RWPE2 (cell line): ENCODE measurements at regions not wholly inside any gene's neighbourhood (a gene's known extent, or its start where the extent isn't known, plus 50 kb on each side); places are given as distances from the start of the nearest gene placed in this dataset.

Source experiments
- ATAC-seq: fragments of 200-7000 bp; cut with Tn5 transposase; 3 replicates; pipeline ENCODE4 v1.9.1; 2021; ENCODE audit warnings: low read depth
- DNase-seq: peaks from one replicate; pipeline ENCODE4 v3.0.0-alpha.2; 2020; ENCODE audit warnings: low spot score
- H3K27ac ChIP-seq: fragments of 450-650 bp; 2 replicates; pipeline ENCODE4 v1.5.1; 2017; ENCODE audit warnings: mild to moderate bottlenecking; ENCODE audit not compliant: poor library complexity, severe bottlenecking
- H3K27me3 ChIP-seq: fragments of 250-450 bp; sonication (Bioruptor Pico); 2 replicates; pipeline ENCODE4 v1.5.1; 2021; ENCODE audit warnings: mild to moderate bottlenecking, moderate library complexity; ENCODE audit not compliant: insufficient read depth, poor library complexity, severe bottlenecking
- H3K36me3 ChIP-seq: fragments of 250-450 bp; sonication (Bioruptor Pico); 2 replicates; pipeline ENCODE4 v1.5.1; 2020; ENCODE audit warnings: low read depth, mild to moderate bottlenecking, moderate library complexity
- H3K4me1 ChIP-seq: fragments of 250-450 bp; sonication (Bioruptor Pico); 2 replicates; pipeline ENCODE4 v1.5.1; 2021; ENCODE audit warnings: mild to moderate bottlenecking, moderate library complexity; ENCODE audit not compliant: insufficient read depth, poor library complexity, severe bottlenecking
- H3K4me3 ChIP-seq: fragments of 250-450 bp; sonication (Bioruptor Pico); 2 replicates; pipeline ENCODE4 v1.5.1; 2021; ENCODE audit warnings: mild to moderate bottlenecking, moderate library complexity; ENCODE audit not compliant: severe bottlenecking
- H3K9me3 ChIP-seq: fragments of 250-450 bp; sonication (Bioruptor Pico); 2 replicates; pipeline ENCODE4 v1.5.1; 2021; ENCODE audit warnings: mild to moderate bottlenecking, moderate library complexity; ENCODE audit not compliant: severe bottlenecking
- CTCF ChIP-seq: fragments of 450-650 bp; IDR thresholded peaks from one replicate; pipeline ENCODE4 v1.5.1; 2017; ENCODE audit warnings: mild to moderate bottlenecking, moderate library complexity; ENCODE audit not compliant: poor library complexity, severe bottlenecking

- DNase-seq (no peak), ATAC-seq (no peak)
- H3K36me3 ChIP-seq, result no peaks in the 10 kb centered on the region
- H3K9me3 ChIP-seq, result no peaks in the 10 kb centered on the region
- H3K27ac ChIP-seq, result no peak overlapping the region
- H3K4me1 ChIP-seq, result no peaks in the 10 kb centered on the region
- TF ChIP-seq CTCF, result no peak
- no peak overlapping the region for H3K4me3 ChIP-seq
- no peaks in the 10 kb centered on the region for H3K27me3 ChIP-seq
Measured at GRCh38 chr10:61159253-61159652, 215.3 kb upstream of the RHOBTB1 start.

- ATAC-seq (no peak), DNase-seq (no peak)
- Histone ChIP-seq H3K4me3 (no peak overlapping the region), H3K9me3 (no peaks in the 10 kb centered on the region), H3K4me1 (no peaks in the 10 kb centered on the region), H3K36me3 (no peaks in the 10 kb centered on the region), H3K27ac (no peak overlapping the region), H3K27me3 (no peaks in the 10 kb centered on the region)
- no peak for TF ChIP-seq CTCF
Measured at GRCh38 chr10:61157182-61157581, 213.2 kb upstream of the RHOBTB1 start.

GRCh38 chr10:61153771-61154170, 209.8 kb upstream of the RHOBTB1 start:
- Histone ChIP-seq H3K4me1 (no peaks in the 10 kb centered on the region), H3K9me3 (no peaks in the 10 kb centered on the region), H3K36me3 (no peaks in the 10 kb centered on the region), H3K4me3 (no peak overlapping the region), H3K27ac (no peak overlapping the region), H3K27me3 (no peaks in the 10 kb centered on the region)
- DNase-seq (no peak), ATAC-seq (no peak)
- no peak for TF ChIP-seq CTCF

GRCh38 chr10:61151059-61151458, 207.1 kb upstream of the RHOBTB1 start:
- H3K4me1 ChIP-seq, result no peaks in the 10 kb centered on the region
- DNase-seq (no peak), ATAC-seq (no peak)
- H3K27me3 ChIP-seq, result no peaks in the 10 kb centered on the region
- no peak overlapping the region for H3K4me3 ChIP-seq
- no peaks in the 10 kb centered on the region for H3K9me3 ChIP-seq
- no peak for TF ChIP-seq CTCF
- H3K27ac ChIP-seq, result no peak overlapping the region
- H3K36me3 ChIP-seq, result no peaks in the 10 kb centered on the region

GRCh38 chr10:61148451-61148850, 204.5 kb upstream of the RHOBTB1 start:
- no peak for TF ChIP-seq CTCF
- ATAC-seq, result no peak
- H3K27me3 ChIP-seq, result no peaks in the 10 kb centered on the region
- DNase-seq, result no peak
- H3K36me3 ChIP-seq, result no peaks in the 10 kb centered on the region
- no peak overlapping the region for H3K27ac ChIP-seq
- H3K9me3 ChIP-seq, result no peaks in the 10 kb centered on the region
- no peaks in the 10 kb centered on the region for H3K4me1 ChIP-seq
- H3K4me3 ChIP-seq, result no peak overlapping the region
